ENCODE measurements at regions not wholly inside any gene's neighbourhood (a gene's known extent, or its start where the extent isn't known, plus 50 kb on each side); places are given as distances from the start of the nearest gene placed in this dataset.

- no peak overlapping the region for H3K4me3 ChIP-seq (ENCODE audit: low read depth in 1 of 2, low read length in 2 of 2)
- no peaks in the 10 kb centered on the region for H3K36me3 ChIP-seq (ENCODE audit: control insufficient read depth in 1 of 2, insufficient read depth in 2 of 2, low read length in 2 of 2)
- no peaks in the 10 kb centered on the region for H3K27me3 ChIP-seq (ENCODE audit: control insufficient read depth in 1 of 2, insufficient read depth in 2 of 2, low read length in 2 of 2)
- H3K9me3 ChIP-seq (ENCODE audit: control insufficient read depth in 1 of 2, low read length in 2 of 2): peaks cover 0 to 5% of the 10 kb centered on the region in 2 donors
- H3K27ac ChIP-seq (ENCODE audit: low read depth, low read length): no peak overlapping the region
- no peak overlapping the region for H3K9ac ChIP-seq (ENCODE audit: low read depth in 1 of 2, low read length in 2 of 2)
- H3K4me1 ChIP-seq (ENCODE audit: control insufficient read depth in 1 of 2, insufficient read depth in 2 of 2, low read length in 2 of 2): no peaks in the 10 kb centered on the region
These were observed 1685.3 kb downstream of the STIM2 start for GRCh38 chr4:28545986-28546385.

DNA sequence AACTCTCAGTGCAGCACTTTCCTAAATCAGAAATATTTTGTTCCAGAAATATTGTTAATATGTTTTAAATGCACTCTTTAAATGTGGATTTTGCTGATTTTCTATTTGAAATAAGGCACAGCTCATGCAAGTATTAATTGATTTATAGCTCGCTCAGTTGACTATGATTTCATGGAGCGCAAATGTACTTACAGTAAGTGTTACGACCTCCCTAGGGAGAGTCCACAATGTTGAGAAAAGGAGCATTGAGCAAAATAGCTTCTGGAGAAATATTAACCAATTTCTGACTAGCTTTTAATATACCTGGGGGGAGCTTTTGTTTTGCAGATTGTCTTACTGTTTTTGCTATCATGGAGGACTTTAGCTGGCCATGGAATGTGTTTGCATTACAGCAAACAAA is 1687.5 kb downstream of the STIM2 start:
- no peak overlapping the region for H3K27ac ChIP-seq (ENCODE audit: low read depth, low read length)
- H3K9me3 ChIP-seq (ENCODE audit: control insufficient read depth in 1 of 2, low read length in 2 of 2): peaks cover 0 to 3% of the 10 kb centered on the region in 2 donors
- H3K36me3 ChIP-seq (ENCODE audit: control insufficient read depth in 1 of 2, insufficient read depth in 2 of 2, low read length in 2 of 2): no peaks in the 10 kb centered on the region
- H3K9ac ChIP-seq (ENCODE audit: low read depth in 1 of 2, low read length in 2 of 2): no peak overlapping the region
- H3K4me3 ChIP-seq (ENCODE audit: low read depth in 1 of 2, low read length in 2 of 2): no peak overlapping the region
- no peaks in the 10 kb centered on the region for H3K4me1 ChIP-seq (ENCODE audit: control insufficient read depth in 1 of 2, insufficient read depth in 2 of 2, low read length in 2 of 2)
- H3K27me3 ChIP-seq (ENCODE audit: control insufficient read depth in 1 of 2, insufficient read depth in 2 of 2, low read length in 2 of 2): no peaks in the 10 kb centered on the region

DNA sequence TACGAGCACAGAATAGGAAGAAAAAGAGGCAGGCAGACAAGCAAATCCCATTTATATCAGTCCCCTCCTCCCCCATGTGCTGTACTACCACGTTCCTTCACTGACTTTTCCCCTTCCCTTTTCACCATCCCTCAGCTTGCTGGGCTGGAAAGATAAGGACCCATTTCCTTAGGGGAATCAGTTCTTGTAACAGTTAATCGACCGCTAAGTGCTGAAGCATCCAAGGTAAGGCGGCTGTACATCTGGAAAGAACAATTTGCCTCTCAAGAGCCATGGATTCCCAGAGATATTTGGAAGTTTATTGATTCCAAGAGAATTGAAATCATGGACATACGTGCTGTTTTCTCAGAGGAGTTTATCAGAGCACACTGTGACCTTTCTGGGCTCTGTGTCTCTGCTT is 1688.0 kb downstream of the STIM2 start:
- Histone ChIP-seq H3K9me3 (ENCODE audit: control insufficient read depth in 1 of 2, low read length in 2 of 2) (peaks cover 0 to 3% of the 10 kb centered on the region in 2 donors), H3K9ac (ENCODE audit: low read depth in 1 of 2, low read length in 2 of 2) (no peak overlapping the region), H3K27ac (ENCODE audit: low read depth, low read length) (no peak overlapping the region), H3K4me3 (ENCODE audit: low read depth in 1 of 2, low read length in 2 of 2) (no peak overlapping the region), H3K4me1 (ENCODE audit: control insufficient read depth in 1 of 2, insufficient read depth in 2 of 2, low read length in 2 of 2) (no peaks in the 10 kb centered on the region), H3K36me3 (ENCODE audit: control insufficient read depth in 1 of 2, insufficient read depth in 2 of 2, low read length in 2 of 2) (no peaks in the 10 kb centered on the region), H3K27me3 (ENCODE audit: control insufficient read depth in 1 of 2, insufficient read depth in 2 of 2, low read length in 2 of 2) (no peaks in the 10 kb centered on the region)

- Histone ChIP-seq H3K9ac (ENCODE audit: low read depth in 1 of 2, low read length in 2 of 2) (no peak overlapping the region), H3K4me1 (ENCODE audit: control insufficient read depth in 1 of 2, insufficient read depth in 2 of 2, low read length in 2 of 2) (no peaks in the 10 kb centered on the region), H3K27ac (ENCODE audit: low read depth, low read length) (no peak overlapping the region), H3K27me3 (ENCODE audit: control insufficient read depth in 1 of 2, insufficient read depth in 2 of 2, low read length in 2 of 2) (no peaks in the 10 kb centered on the region), H3K9me3 (ENCODE audit: control insufficient read depth in 1 of 2, low read length in 2 of 2) (peaks cover 0 to 4% of the 10 kb centered on the region in 2 donors), H3K36me3 (ENCODE audit: control insufficient read depth in 1 of 2, insufficient read depth in 2 of 2, low read length in 2 of 2) (no peaks in the 10 kb centered on the region), H3K4me3 (ENCODE audit: low read depth in 1 of 2, low read length in 2 of 2) (no peak overlapping the region)
These were observed 1695.2 kb downstream of the STIM2 start for GRCh38 chr4:28555866-28556265.

- H3K4me3 ChIP-seq (ENCODE audit: low read depth in 1 of 2, low read length in 2 of 2): no peak overlapping the region
- H3K9ac ChIP-seq (ENCODE audit: low read depth in 1 of 2, low read length in 2 of 2): no peak overlapping the region
- no peaks in the 10 kb centered on the region for H3K27me3 ChIP-seq (ENCODE audit: control insufficient read depth in 1 of 2, insufficient read depth in 2 of 2, low read length in 2 of 2)
- H3K9me3 ChIP-seq (ENCODE audit: control insufficient read depth in 1 of 2, low read length in 2 of 2): peaks cover 0 to 7% of the 10 kb centered on the region in 2 donors
- no peak overlapping the region for H3K27ac ChIP-seq (ENCODE audit: low read depth, low read length)
- H3K4me1 ChIP-seq (ENCODE audit: control insufficient read depth in 1 of 2, insufficient read depth in 2 of 2, low read length in 2 of 2): no peaks in the 10 kb centered on the region
- H3K36me3 ChIP-seq (ENCODE audit: control insufficient read depth in 1 of 2, insufficient read depth in 2 of 2, low read length in 2 of 2): no peaks in the 10 kb centered on the region
These were observed 1697.1 kb downstream of the STIM2 start for GRCh38 chr4:28557755-28558154.

DNA sequence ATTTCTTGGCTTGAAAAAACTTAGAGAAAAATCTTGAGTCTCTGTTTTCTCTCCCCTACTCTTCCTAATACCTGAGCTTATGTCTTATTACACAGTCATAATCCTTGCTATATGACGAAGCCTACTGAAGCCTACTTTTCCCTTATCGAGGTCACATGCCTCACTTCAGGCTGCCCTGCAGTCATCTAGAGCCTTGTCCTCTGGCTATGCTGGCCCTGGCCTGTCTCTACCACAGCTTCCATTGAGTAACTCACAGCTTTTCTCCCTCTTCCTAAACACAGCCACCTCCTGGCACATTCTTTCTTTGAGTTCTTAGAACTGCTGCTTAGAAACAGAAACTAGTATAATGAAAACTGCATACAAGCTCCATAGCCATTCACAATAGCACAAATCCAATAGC is 1698.3 kb downstream of the STIM2 start:
- peaks cover 0 to 7% of the 10 kb centered on the region in 2 donors for H3K9me3 ChIP-seq (ENCODE audit: control insufficient read depth in 1 of 2, low read length in 2 of 2)
- no peak overlapping the region for H3K9ac ChIP-seq (ENCODE audit: low read depth in 1 of 2, low read length in 2 of 2)
- no peaks in the 10 kb centered on the region for H3K4me1 ChIP-seq (ENCODE audit: control insufficient read depth in 1 of 2, insufficient read depth in 2 of 2, low read length in 2 of 2)
- no peak overlapping the region for H3K4me3 ChIP-seq (ENCODE audit: low read depth in 1 of 2, low read length in 2 of 2)
- no peak overlapping the region for H3K27ac ChIP-seq (ENCODE audit: low read depth, low read length)
- no peaks in the 10 kb centered on the region for H3K36me3 ChIP-seq (ENCODE audit: control insufficient read depth in 1 of 2, insufficient read depth in 2 of 2, low read length in 2 of 2)
- H3K27me3 ChIP-seq (ENCODE audit: control insufficient read depth in 1 of 2, insufficient read depth in 2 of 2, low read length in 2 of 2): no peaks in the 10 kb centered on the region

DNA sequence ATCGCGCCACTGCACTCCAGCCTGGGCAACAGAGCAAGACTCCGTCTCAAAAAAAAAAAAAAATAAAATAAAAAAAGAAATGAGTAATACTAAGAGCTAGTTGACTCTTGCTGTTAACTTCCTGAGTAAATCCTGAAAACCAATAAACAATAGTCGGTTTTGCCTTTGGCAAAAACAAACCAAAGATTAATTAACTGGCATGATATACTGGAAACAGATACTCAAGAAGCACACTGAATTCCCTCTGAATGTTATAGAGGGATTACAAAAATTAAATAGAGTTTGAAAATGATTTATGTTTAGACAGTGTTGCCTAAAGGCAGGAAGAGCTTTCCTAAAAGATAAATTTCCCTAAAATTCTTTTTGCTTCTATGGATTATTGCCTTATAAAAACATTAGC is 1702.3 kb downstream of the STIM2 start:
- H3K4me1 ChIP-seq (ENCODE audit: control insufficient read depth in 1 of 2, insufficient read depth in 2 of 2, low read length in 2 of 2): no peaks in the 10 kb centered on the region
- no peaks in the 10 kb centered on the region for H3K36me3 ChIP-seq (ENCODE audit: control insufficient read depth in 1 of 2, insufficient read depth in 2 of 2, low read length in 2 of 2)
- no peak overlapping the region for H3K4me3 ChIP-seq (ENCODE audit: low read depth in 1 of 2, low read length in 2 of 2)
- no peak overlapping the region for H3K27ac ChIP-seq (ENCODE audit: low read depth, low read length)
- H3K9ac ChIP-seq (ENCODE audit: low read depth in 1 of 2, low read length in 2 of 2): no peak overlapping the region
- H3K9me3 ChIP-seq (ENCODE audit: control insufficient read depth in 1 of 2, low read length in 2 of 2): peaks cover 4 to 7% of the 10 kb centered on the region in 2 donors
- no peaks in the 10 kb centered on the region for H3K27me3 ChIP-seq (ENCODE audit: control insufficient read depth in 1 of 2, insufficient read depth in 2 of 2, low read length in 2 of 2)

GRCh38 chr4:28565396-28565795 is 1704.8 kb downstream of the STIM2 start:
- Histone ChIP-seq H3K27me3 (ENCODE audit: control insufficient read depth in 1 of 2, insufficient read depth in 2 of 2, low read length in 2 of 2) (no peaks in the 10 kb centered on the region), H3K36me3 (ENCODE audit: control insufficient read depth in 1 of 2, insufficient read depth in 2 of 2, low read length in 2 of 2) (no peaks in the 10 kb centered on the region), H3K9me3 (ENCODE audit: control insufficient read depth in 1 of 2, low read length in 2 of 2) (peaks cover 4 to 15% of the 10 kb centered on the region in 2 donors), H3K4me1 (ENCODE audit: control insufficient read depth in 1 of 2, insufficient read depth in 2 of 2, low read length in 2 of 2) (no peaks in the 10 kb centered on the region), H3K27ac (ENCODE audit: low read depth, low read length) (no peak overlapping the region), H3K9ac (ENCODE audit: low read depth in 1 of 2, low read length in 2 of 2) (no peak overlapping the region), H3K4me3 (ENCODE audit: low read depth in 1 of 2, low read length in 2 of 2) (no peak overlapping the region)

- no peaks in the 10 kb centered on the region for H3K27me3 ChIP-seq (ENCODE audit: control insufficient read depth in 1 of 2, insufficient read depth in 2 of 2, low read length in 2 of 2)
- no peak overlapping the region for H3K4me3 ChIP-seq (ENCODE audit: low read depth in 1 of 2, low read length in 2 of 2)
- H3K36me3 ChIP-seq (ENCODE audit: control insufficient read depth in 1 of 2, insufficient read depth in 2 of 2, low read length in 2 of 2): no peaks in the 10 kb centered on the region
- peaks cover under 1 to 14% of the 10 kb centered on the region in 2 donors for H3K9me3 ChIP-seq (ENCODE audit: control insufficient read depth in 1 of 2, low read length in 2 of 2)
- H3K27ac ChIP-seq (ENCODE audit: low read depth, low read length): no peak overlapping the region
- H3K4me1 ChIP-seq (ENCODE audit: control insufficient read depth in 1 of 2, insufficient read depth in 2 of 2, low read length in 2 of 2): no peaks in the 10 kb centered on the region
- H3K9ac ChIP-seq (ENCODE audit: low read depth in 1 of 2, low read length in 2 of 2): no peak overlapping the region
These were observed 1740.3 kb downstream of the STIM2 start for GRCh38 chr4:28600958-28601357.

DNA sequence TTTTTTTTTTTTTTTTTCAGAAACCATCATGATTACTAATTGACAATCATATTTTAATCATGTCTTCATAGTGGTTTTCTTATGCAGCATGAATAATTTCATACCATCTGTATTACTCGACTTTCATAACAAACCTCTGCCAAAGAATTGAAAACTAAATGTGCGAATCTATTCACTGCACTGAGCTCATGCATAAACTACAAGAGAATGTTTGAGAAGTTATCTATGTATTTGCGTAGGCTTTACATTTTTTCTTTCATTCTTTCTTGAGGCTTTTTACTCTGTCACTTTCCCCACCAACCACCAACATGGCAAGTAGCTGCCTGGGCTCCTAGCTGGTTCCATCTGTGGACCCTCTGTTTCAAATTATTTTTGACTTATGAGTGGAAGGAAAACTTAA is 1761.0 kb downstream of the STIM2 start:
- Histone ChIP-seq H3K9me3 (ENCODE audit: control insufficient read depth in 1 of 2, low read length in 2 of 2) (peaks cover 6 to 7% of the 10 kb centered on the region in 2 donors), H3K36me3 (ENCODE audit: control insufficient read depth in 1 of 2, insufficient read depth in 2 of 2, low read length in 2 of 2) (no peaks in the 10 kb centered on the region), H3K9ac (ENCODE audit: low read depth in 1 of 2, low read length in 2 of 2) (no peak overlapping the region), H3K4me1 (ENCODE audit: control insufficient read depth in 1 of 2, insufficient read depth in 2 of 2, low read length in 2 of 2) (no peaks in the 10 kb centered on the region), H3K4me3 (ENCODE audit: low read depth in 1 of 2, low read length in 2 of 2) (no peak overlapping the region), H3K27ac (ENCODE audit: low read depth, low read length) (no peak overlapping the region), H3K27me3 (ENCODE audit: control insufficient read depth in 1 of 2, insufficient read depth in 2 of 2, low read length in 2 of 2) (no peaks in the 10 kb centered on the region)

GRCh38 chr4:28636971-28637370 is 1776.3 kb downstream of the STIM2 start:
- Histone ChIP-seq H3K36me3 (ENCODE audit: control insufficient read depth in 1 of 2, insufficient read depth in 2 of 2, low read length in 2 of 2) (no peaks in the 10 kb centered on the region), H3K4me3 (ENCODE audit: low read depth in 1 of 2, low read length in 2 of 2) (no peak overlapping the region), H3K9ac (ENCODE audit: low read depth in 1 of 2, low read length in 2 of 2) (no peak overlapping the region), H3K27ac (ENCODE audit: low read depth, low read length) (no peak overlapping the region), H3K4me1 (ENCODE audit: control insufficient read depth in 1 of 2, insufficient read depth in 2 of 2, low read length in 2 of 2) (no peaks in the 10 kb centered on the region), H3K27me3 (ENCODE audit: control insufficient read depth in 1 of 2, insufficient read depth in 2 of 2, low read length in 2 of 2) (no peaks in the 10 kb centered on the region), H3K9me3 (ENCODE audit: control insufficient read depth in 1 of 2, low read length in 2 of 2) (peaks cover 0 to 4% of the 10 kb centered on the region in 2 donors)

Measured in duodenal mucosa (tissue), 2 donors.